ENCODE measurements at regions not wholly inside any gene's neighbourhood (a gene's known extent, or its start where the extent isn't known, plus 50 kb on each side); places are given as distances from the start of the nearest gene placed in this dataset.
A peak's percentile ranks its signal among the peaks of the same experiment; 100 is the strongest.

DNA sequence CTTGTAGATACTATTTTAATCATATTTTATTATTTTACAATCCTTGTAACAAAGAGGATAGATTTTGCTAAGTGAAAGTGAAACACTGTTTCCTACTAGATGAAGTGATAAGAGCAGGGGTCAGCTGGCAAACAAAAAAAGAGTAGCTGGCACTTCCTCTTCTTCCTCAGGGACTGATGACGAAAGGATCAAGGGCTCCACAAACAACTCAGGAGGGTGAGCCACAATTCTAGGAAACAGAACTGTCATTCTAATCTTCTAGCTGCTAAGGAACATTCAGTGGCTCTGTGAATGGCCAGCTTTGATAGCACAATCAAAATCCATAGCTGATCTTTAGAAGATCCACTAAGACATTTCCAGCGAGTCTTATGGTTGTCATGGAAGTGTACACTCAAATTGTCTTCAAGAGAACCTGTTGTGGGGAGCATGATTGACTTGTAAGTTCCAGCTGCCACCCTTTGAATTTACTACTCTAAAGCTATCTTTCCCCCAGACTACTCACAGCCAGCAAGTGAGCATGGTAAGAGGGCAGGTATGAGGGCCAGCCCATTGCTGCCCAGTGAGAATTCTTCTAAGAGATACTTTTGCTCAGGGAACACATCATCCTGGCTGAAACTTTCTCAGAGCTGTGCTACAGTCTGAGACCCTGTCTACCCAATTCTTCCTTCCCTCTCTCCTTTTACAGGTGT lies 275.7 kb upstream of the RASGEF1B start:
- peak overlapping the region in 6 of 8 donors; percentile 18 to 74 (median 54) for H3K27ac ChIP-seq
- no peaks in the 10 kb centered on the region for H3K27me3 ChIP-seq (replicated peaks in 1 of 7)
- no peaks in the 10 kb centered on the region for H3K36me3 ChIP-seq
- TF ChIP-seq POLR2AphosphoS5 (IDR thresholded peaks at IDR 0.05) (no peak), POLR2A (IDR thresholded peaks at IDR 0.05) (no peak)
- TF ChIP-seq, protein P1, sequence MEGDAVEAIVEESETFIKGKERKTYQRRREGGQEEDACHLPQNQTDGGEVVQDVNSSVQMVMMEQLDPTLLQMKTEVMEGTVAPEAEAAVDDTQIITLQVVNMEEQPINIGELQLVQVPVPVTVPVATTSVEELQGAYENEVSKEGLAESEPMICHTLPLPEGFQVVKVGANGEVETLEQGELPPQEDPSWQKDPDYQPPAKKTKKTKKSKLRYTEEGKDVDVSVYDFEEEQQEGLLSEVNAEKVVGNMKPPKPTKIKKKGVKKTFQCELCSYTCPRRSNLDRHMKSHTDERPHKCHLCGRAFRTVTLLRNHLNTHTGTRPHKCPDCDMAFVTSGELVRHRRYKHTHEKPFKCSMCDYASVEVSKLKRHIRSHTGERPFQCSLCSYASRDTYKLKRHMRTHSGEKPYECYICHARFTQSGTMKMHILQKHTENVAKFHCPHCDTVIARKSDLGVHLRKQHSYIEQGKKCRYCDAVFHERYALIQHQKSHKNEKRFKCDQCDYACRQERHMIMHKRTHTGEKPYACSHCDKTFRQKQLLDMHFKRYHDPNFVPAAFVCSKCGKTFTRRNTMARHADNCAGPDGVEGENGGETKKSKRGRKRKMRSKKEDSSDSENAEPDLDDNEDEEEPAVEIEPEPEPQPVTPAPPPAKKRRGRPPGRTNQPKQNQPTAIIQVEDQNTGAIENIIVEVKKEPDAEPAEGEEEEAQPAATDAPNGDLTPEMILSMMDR (IDR thresholded peaks at IDR 0.05 in 8 of 11, conservative IDR thresholded peaks at IDR 0.05 in 3 of 11) = no peak
- H3K4me1 ChIP-seq = peaks cover 0 to 18% (median 11%) of the 10 kb centered on the region in 6 donors
- no peak overlapping the region for H3K4me3 ChIP-seq
- no peak for DNase-seq
- H3K9me3 ChIP-seq = no peaks in the 10 kb centered on the region
- 38 to 51% (median 49%) methylated on average over 2 of the region's 2 CpGs for WGBS, 5 donors
- intact Hi-C loops (cut with DNase I; ENCODE audit: low total_unique reads) = no loop called here

DNA sequence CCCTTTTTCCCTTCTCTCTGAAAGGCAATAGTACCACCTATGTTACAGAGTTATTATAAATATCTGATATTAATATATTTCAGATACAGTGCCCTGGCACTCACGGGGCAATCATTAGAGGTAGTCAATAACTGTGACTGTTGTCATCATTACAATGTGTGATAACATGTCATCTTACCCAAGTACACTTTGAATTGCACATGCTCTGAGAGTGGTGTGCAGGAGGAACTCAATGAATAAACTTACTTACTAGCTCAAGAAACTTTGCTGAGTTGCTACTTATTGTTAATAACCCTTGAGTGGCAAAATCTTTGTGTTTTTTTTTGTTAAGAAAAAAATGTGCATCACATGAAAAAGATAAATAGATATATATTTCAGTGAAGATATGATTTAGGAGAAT lies 275.1 kb upstream of the RASGEF1B start:
- DNase-seq = no peak
- no peak for TF ChIP-seq POLR2AphosphoS5 (IDR thresholded peaks at IDR 0.05)
- no peak for TF ChIP-seq POLR2A (IDR thresholded peaks at IDR 0.05)
- TF ChIP-seq, protein P1 (IDR thresholded peaks at IDR 0.05 in 8 of 11, conservative IDR thresholded peaks at IDR 0.05 in 3 of 11) = no peak
- Histone ChIP-seq H3K36me3 (no peaks in the 10 kb centered on the region), H3K4me1 (peaks cover 0 to 18% (median 11%) of the 10 kb centered on the region in 6 donors), H3K27me3 (replicated peaks in 1 of 7) (no peaks in the 10 kb centered on the region), H3K9me3 (no peaks in the 10 kb centered on the region), H3K4me3 (no peak overlapping the region), H3K27ac (peak overlapping the region in 4 of 8 donors; percentile 20 to 74 (median 52))
- intact Hi-C loops (cut with DNase I; ENCODE audit: low total_unique reads) = no loop called here
- 65 to 86% (median 74%) methylated on average over 1 of the region's 1 CpG for WGBS, 5 donors

DNA sequence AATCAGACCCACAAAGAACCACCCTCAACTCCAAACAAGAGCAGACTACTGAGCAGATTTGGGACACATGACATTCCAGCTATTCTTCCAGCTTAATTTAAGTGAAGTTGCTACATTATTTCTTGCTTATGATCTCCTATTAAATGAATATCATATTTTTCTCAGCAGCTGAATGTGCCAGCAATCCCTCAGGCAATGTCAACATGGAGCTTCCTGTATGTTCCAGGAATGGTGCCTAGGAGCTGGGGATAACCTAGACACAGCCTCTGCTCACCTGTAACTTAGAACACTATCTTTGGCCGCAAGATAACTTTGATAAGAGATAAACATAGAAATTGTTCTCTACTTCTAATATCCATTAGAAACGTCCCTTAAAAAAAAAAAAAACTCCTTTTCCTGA lies 274.4 kb upstream of the RASGEF1B start:
- TF ChIP-seq POLR2AphosphoS5 (IDR thresholded peaks at IDR 0.05) (no peak), POLR2A (IDR thresholded peaks at IDR 0.05) (no peak)
- TF ChIP-seq, protein P1 (IDR thresholded peaks at IDR 0.05 in 8 of 11, conservative IDR thresholded peaks at IDR 0.05 in 3 of 11) = no peak

DNA sequence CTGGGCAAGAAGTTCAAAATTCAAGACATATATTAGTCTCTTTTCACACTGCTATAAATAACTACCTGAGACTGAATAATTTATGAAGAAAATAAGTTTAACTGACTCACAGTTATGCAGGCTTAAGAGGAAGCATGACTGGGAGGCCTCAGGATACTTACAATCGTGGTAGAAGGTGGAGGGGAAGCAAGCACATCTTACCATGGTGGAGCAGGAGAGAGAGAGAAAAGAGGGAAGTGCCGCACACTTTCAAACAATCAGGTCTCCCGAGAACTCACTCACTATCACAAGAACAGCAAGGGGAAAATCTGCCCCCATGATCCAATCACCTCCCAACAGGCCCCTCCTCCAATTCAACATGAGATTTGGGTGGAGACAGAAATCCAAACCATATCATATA lies 273.3 kb upstream of the RASGEF1B start:
- no peaks in the 10 kb centered on the region for H3K9me3 ChIP-seq
- intact Hi-C loops (cut with DNase I; ENCODE audit: low total_unique reads) = no loop called here
- H3K4me3 ChIP-seq = no peak overlapping the region
- H3K27ac ChIP-seq = no peak overlapping the region
- H3K4me1 ChIP-seq = peaks cover 0 to 28% (median 13%) of the 10 kb centered on the region in 6 donors
- no peak for TF ChIP-seq POLR2A (IDR thresholded peaks at IDR 0.05)
- TF ChIP-seq, protein P1 (IDR thresholded peaks at IDR 0.05 in 8 of 11, conservative IDR thresholded peaks at IDR 0.05 in 3 of 11) = no peak
- no peak for TF ChIP-seq POLR2AphosphoS5 (IDR thresholded peaks at IDR 0.05)
- H3K36me3 ChIP-seq = no peaks in the 10 kb centered on the region
- 33 to 48% (median 37%) methylated on average over 3 of the region's 3 CpGs for WGBS, 5 donors
- DNase-seq = no peak
- no peaks in the 10 kb centered on the region for H3K27me3 ChIP-seq (replicated peaks in 1 of 7)

More for the DNA sequence above, 274.4 kb upstream of the RASGEF1B start:
- Histone ChIP-seq H3K27ac (peak overlapping the region in 1 of 8 donors; percentile 20), H3K4me1 (peaks cover 0 to 18% (median 11%) of the 10 kb centered on the region in 6 donors), H3K4me3 (no peak overlapping the region), H3K27me3 (replicated peaks in 1 of 7) (no peaks in the 10 kb centered on the region), H3K36me3 (no peaks in the 10 kb centered on the region), H3K9me3 (no peaks in the 10 kb centered on the region)
- intact Hi-C loops (cut with DNase I; ENCODE audit: low total_unique reads) = no loop called here
- no peak for DNase-seq
- WGBS, 5 donors = 72 to 89% (median 87%) methylated on average over 2 of the region's 2 CpGs

Data from spleen (tissue), 11 donors.